C4-2B (cell line): ENCODE measurements at regions not wholly inside any gene's neighbourhood (a gene's known extent, or its start where the extent isn't known, plus 50 kb on each side); places are given as distances from the start of the nearest gene placed in this dataset.

Source experiments
- ZFX ChIP-seq: fragments of 450-650 bp; IDR thresholded peaks from 2 replicates; pipeline ENCODE4 v1.6.1; 2017
- TF ChIP-seq, protein P1 (sequence below): fragments of 450-650 bp; conservative IDR thresholded peaks from 2 replicates; pipeline ENCODE4 v1.5.1; 2017; ENCODE audit warnings: mild to moderate bottlenecking

DNA sequence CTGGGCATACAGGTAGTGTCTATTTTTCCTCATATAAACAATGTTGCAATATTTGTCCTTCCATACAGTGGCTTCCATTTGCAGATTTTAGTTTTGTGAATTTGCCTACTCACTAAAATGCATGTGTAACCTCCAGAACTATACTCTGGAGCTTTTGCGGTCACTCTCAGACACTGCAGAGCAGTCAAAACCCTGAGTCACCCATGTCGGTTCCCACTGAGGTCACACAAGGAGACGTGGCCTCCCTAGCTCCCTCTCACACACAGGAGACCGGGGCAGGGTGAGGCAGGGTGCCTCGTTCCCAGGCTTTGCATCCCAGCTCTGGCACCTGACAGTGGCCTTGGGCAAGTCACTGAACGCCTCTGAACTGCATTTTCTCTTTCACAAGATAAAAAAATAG, 55.5 kb upstream of the ZNF354A start:
- TF ChIP-seq, protein P1, sequence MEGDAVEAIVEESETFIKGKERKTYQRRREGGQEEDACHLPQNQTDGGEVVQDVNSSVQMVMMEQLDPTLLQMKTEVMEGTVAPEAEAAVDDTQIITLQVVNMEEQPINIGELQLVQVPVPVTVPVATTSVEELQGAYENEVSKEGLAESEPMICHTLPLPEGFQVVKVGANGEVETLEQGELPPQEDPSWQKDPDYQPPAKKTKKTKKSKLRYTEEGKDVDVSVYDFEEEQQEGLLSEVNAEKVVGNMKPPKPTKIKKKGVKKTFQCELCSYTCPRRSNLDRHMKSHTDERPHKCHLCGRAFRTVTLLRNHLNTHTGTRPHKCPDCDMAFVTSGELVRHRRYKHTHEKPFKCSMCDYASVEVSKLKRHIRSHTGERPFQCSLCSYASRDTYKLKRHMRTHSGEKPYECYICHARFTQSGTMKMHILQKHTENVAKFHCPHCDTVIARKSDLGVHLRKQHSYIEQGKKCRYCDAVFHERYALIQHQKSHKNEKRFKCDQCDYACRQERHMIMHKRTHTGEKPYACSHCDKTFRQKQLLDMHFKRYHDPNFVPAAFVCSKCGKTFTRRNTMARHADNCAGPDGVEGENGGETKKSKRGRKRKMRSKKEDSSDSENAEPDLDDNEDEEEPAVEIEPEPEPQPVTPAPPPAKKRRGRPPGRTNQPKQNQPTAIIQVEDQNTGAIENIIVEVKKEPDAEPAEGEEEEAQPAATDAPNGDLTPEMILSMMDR, result no peak
- TF ChIP-seq ZFX, result no peak
